ENCODE measurements at regions not wholly inside any gene's neighbourhood (a gene's known extent, or its start where the extent isn't known, plus 50 kb on each side); places are given as distances from the start of the nearest gene placed in this dataset.

DNA sequence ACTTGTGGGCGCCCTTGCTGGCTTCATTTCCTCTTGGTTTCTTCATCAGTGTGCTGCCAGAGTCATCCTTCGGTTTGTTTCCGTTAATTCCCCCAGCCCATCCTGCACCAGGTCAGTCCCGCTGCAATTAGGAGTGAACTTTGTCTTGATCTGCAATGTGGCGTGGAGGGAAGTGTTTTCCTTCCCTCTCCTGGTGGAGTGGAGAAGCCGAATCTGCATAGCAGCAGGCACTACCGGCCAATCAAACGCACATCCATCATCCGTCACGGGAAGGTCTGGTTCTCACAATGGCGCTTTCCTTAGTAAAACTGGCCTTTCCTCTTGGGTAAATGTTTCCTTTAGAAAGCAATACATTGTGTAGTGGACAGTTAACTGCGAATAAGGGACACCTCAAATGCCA, 337.5 kb downstream of the CXCL12 start:
- Mint-ChIP-seq H3K27ac (no peak overlapping the region), H3K27me3 (peaks cover 63% of the 10 kb centered on the region), H3K9me3 (no peaks in the 10 kb centered on the region), H3K4me3 (no peak overlapping the region), H3K36me3 (ENCODE audit: low read depth) (no peaks in the 10 kb centered on the region), H3K4me1 (ENCODE audit: low read depth) (no peaks in the 10 kb centered on the region)
- TF ChIP-seq, protein P1, sequence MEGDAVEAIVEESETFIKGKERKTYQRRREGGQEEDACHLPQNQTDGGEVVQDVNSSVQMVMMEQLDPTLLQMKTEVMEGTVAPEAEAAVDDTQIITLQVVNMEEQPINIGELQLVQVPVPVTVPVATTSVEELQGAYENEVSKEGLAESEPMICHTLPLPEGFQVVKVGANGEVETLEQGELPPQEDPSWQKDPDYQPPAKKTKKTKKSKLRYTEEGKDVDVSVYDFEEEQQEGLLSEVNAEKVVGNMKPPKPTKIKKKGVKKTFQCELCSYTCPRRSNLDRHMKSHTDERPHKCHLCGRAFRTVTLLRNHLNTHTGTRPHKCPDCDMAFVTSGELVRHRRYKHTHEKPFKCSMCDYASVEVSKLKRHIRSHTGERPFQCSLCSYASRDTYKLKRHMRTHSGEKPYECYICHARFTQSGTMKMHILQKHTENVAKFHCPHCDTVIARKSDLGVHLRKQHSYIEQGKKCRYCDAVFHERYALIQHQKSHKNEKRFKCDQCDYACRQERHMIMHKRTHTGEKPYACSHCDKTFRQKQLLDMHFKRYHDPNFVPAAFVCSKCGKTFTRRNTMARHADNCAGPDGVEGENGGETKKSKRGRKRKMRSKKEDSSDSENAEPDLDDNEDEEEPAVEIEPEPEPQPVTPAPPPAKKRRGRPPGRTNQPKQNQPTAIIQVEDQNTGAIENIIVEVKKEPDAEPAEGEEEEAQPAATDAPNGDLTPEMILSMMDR (IDR thresholded peaks at IDR 0.05) = no peak
- Histone ChIP-seq H3K4me3 (ENCODE audit: low read length) (no peak overlapping the region), H3K4me1 (ENCODE audit: insufficient read depth, low read length) (no peaks in the 10 kb centered on the region), H3K27me3 (ENCODE audit: control insufficient read depth in 1 of 2, insufficient read depth in 2 of 2, low read length in 2 of 2) (peaks cover 0 to 8% of the 10 kb centered on the region in 2 experiments), H3K36me3 (ENCODE audit: insufficient read depth, low read length) (no peaks in the 10 kb centered on the region), H3K9me3 (ENCODE audit: control insufficient read depth in 1 of 2, insufficient read depth in 1 of 2, low read length in 2 of 2) (no peaks in the 10 kb centered on the region), H3K27ac (ENCODE audit: low read depth in 1 of 2, low read length in 2 of 2) (no peak overlapping the region)
- ChIA-PET CTCF (no interaction called here), POLR2A (no interaction called here)
- intact Hi-C loops (cut with DNase I, micrococcal nuclease) = no loop called here
- DNase-seq (no peak), ATAC-seq (ENCODE audit: poor library complexity) (no peak)

DNA sequence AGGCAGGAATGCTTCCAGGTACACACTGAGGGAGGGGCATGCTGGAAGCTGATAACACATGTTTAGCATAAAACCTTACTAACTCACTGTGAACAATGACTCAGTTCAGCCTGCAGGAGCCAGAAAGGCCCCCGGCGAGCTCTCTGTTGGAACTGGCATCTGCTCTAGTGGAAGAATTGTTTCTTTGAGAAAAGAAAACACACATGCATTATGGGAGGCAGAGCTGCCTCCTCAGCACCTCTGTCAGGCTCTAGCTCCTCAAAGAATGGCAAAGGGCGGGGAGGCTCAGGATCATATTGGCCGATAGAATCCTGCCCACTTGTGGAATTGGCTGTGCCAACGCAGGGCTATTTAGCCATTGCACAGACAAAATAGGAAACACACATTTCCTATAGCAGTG, 338.3 kb downstream of the CXCL12 start:
- ATAC-seq (ENCODE audit: poor library complexity) (no peak), DNase-seq (no peak)
- Mint-ChIP-seq H3K9me3 (no peaks in the 10 kb centered on the region), H3K27ac (no peak overlapping the region), H3K36me3 (ENCODE audit: low read depth) (no peaks in the 10 kb centered on the region), H3K27me3 (peaks cover 55% of the 10 kb centered on the region), H3K4me3 (no peak overlapping the region), H3K4me1 (ENCODE audit: low read depth) (no peaks in the 10 kb centered on the region)
- no peaks in the 10 kb centered on the region for H3K4me1 ChIP-seq (ENCODE audit: insufficient read depth, low read length)
- ChIA-PET CTCF (no interaction called here), POLR2A (no interaction called here)
- H3K36me3 ChIP-seq (ENCODE audit: insufficient read depth, low read length) = no peaks in the 10 kb centered on the region
- TF ChIP-seq, protein P1 (IDR thresholded peaks at IDR 0.05) = no peak
- H3K9me3 ChIP-seq (ENCODE audit: control insufficient read depth in 1 of 2, insufficient read depth in 1 of 2, low read length in 2 of 2) = no peaks in the 10 kb centered on the region
- no peak overlapping the region for H3K27ac ChIP-seq (ENCODE audit: low read depth in 1 of 2, low read length in 2 of 2)
- intact Hi-C loops (cut with DNase I, micrococcal nuclease) = no loop called here
- H3K4me3 ChIP-seq (ENCODE audit: low read length) = no peak overlapping the region
- peaks cover 0 to 8% of the 10 kb centered on the region in 2 experiments for H3K27me3 ChIP-seq (ENCODE audit: control insufficient read depth in 1 of 2, insufficient read depth in 2 of 2, low read length in 2 of 2)

DNA sequence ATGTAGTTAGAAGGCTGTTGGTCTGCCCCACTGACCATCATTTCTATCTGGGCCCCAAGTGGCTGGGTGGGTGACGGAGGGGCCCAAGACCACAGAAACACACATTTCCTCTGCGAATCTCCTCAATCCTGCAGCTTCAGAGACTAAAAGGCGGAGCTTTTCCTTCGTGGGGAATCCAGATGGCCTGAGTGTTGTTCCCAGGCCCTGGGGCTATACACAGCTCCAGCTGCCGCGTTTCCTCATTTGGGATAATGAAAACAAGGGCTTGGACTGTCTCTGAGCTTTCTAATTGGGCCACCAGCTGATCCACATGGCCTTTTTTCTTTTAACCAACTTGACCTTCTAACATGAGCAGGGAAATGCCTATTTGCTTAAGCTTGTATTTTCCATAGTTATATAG, 339.9 kb downstream of the CXCL12 start:
- H3K4me1 ChIP-seq (ENCODE audit: insufficient read depth, low read length) = no peaks in the 10 kb centered on the region
- no peak overlapping the region for H3K27ac ChIP-seq (ENCODE audit: low read depth in 1 of 2, low read length in 2 of 2)
- Mint-ChIP-seq H3K9me3 (no peaks in the 10 kb centered on the region), H3K27me3 (peaks cover 39% of the 10 kb centered on the region), H3K4me3 (no peak overlapping the region), H3K4me1 (ENCODE audit: low read depth) (no peaks in the 10 kb centered on the region), H3K36me3 (ENCODE audit: low read depth) (no peaks in the 10 kb centered on the region), H3K27ac (no peak overlapping the region)
- ATAC-seq (ENCODE audit: poor library complexity) = no peak
- intact Hi-C loops (cut with DNase I, micrococcal nuclease) = no loop called here
- no peak overlapping the region for H3K4me3 ChIP-seq (ENCODE audit: low read length)
- ChIA-PET CTCF (no interaction called here), POLR2A (no interaction called here)
- peaks cover 0 to 3% of the 10 kb centered on the region in 2 experiments for H3K27me3 ChIP-seq (ENCODE audit: control insufficient read depth in 1 of 2, insufficient read depth in 2 of 2, low read length in 2 of 2)
- TF ChIP-seq, protein P1 (IDR thresholded peaks at IDR 0.05) = no peak
- DNase-seq = no peak
- no peaks in the 10 kb centered on the region for H3K36me3 ChIP-seq (ENCODE audit: insufficient read depth, low read length)
- H3K9me3 ChIP-seq (ENCODE audit: control insufficient read depth in 1 of 2, insufficient read depth in 1 of 2, low read length in 2 of 2) = no peaks in the 10 kb centered on the region

All from CD4-positive, alpha-beta T cell (primary cell).